PC-3 (cell line): ENCODE measurements at regions not wholly inside any gene's neighbourhood (a gene's known extent, or its start where the extent isn't known, plus 50 kb on each side); places are given as distances from the start of the nearest gene placed in this dataset.

Experiments
- ATAC-seq: fragments of 200-7000 bp; cut with Tn5 transposase; 2 replicates; pipeline ENCODE4 v1.9.1; 2020; ENCODE audit warnings: mild to moderate bottlenecking, moderate library complexity
- BruUV-seq: library from RNA; stranded (reverse); fragments of 400-500 nt; replicated peaks from 2 replicates; lab custom pipeline; 2021; lab: Mats Ljungman, UMichigan
- CTCF ChIA-PET: fragments of 300-600 bp; sonication (Branson Sonifier 250); formaldehyde crosslinking; loops from one replicate; lab custom pipeline; 2022; ENCODE audit warnings: antibody characterized with exemption; lab: Charles Lee
- POLR2A ChIA-PET: fragments of 300-600 bp; sonication (Branson Sonifier 250); formaldehyde crosslinking; loops from one replicate; lab custom pipeline; 2022; ENCODE audit warnings: antibody characterized with exemption; ENCODE audit not compliant: unreplicated experiment; lab: Charles Lee
- DNase-seq: peaks from one replicate; pipeline ENCODE4 v3.0.0-alpha.2; 2015
- H2AFZ ChIP-seq: fragments of 300-600 bp; sonication (generic); 2 replicates; pipeline ENCODE4 v1.6.0; 2016; ENCODE audit warnings: antibody characterized with exemption, low read length
- H3F3A ChIP-seq: fragments of 300-600 bp; sonication (generic); one replicate; pipeline ENCODE4 v1.6.0; 2017; ENCODE audit warnings: antibody characterized with exemption, low read length, control low read depth, mild to moderate bottlenecking; ENCODE audit not compliant: unreplicated experiment
- H3K27ac ChIP-seq: fragments of 300-600 bp; sonication (generic); 2 replicates; pipeline ENCODE4 v1.5.1; 2016; ENCODE audit warnings: mild to moderate bottlenecking, low read length
- H3K27me3 ChIP-seq: fragments of 300-600 bp; sonication (generic); 2 replicates; pipeline ENCODE4 v1.6.1; 2016; ENCODE audit warnings: low read length, mixed read lengths
- H3K36me3 ChIP-seq: fragments of 300-600 bp; sonication (generic); 2 replicates; pipeline ENCODE4 v1.6.1; 2016; ENCODE audit warnings: low read depth, mixed run types, low read length, mixed read lengths
- H3K4me1 ChIP-seq: fragments of 300-600 bp; sonication (generic); 2 replicates; pipeline ENCODE4 v1.5.1; 2016; ENCODE audit warnings: low read length; ENCODE audit not compliant: insufficient read depth
- H3K4me2 ChIP-seq: fragments of 300-600 bp; sonication (generic); 2 replicates; pipeline ENCODE4 v1.6.0; 2016; ENCODE audit warnings: low read length
- H3K4me3 ChIP-seq: fragments of 300-600 bp; sonication (generic); 2 replicates; pipeline ENCODE4 v1.5.1; 2016; ENCODE audit warnings: mild to moderate bottlenecking, low read length, mixed read lengths
- H3K79me2 ChIP-seq: fragments of 300-600 bp; sonication (generic); 2 replicates; pipeline ENCODE4 v1.6.1; 2017; ENCODE audit warnings: low read length, mixed read lengths
- H3K9ac ChIP-seq: fragments of 300-600 bp; sonication (generic); 2 replicates; pipeline ENCODE4 v1.6.0; 2016; ENCODE audit warnings: mild to moderate bottlenecking, low read length
- H3K9me2 ChIP-seq: fragments of 300-600 bp; sonication (generic); replicated peaks from 2 replicates; pipeline ENCODE4 v1.6.1; 2016; ENCODE audit warnings: mixed run types, low read length, mixed read lengths
- H3K9me3 ChIP-seq: fragments of 300-600 bp; sonication (generic); 2 replicates; pipeline ENCODE4 v1.6.1; 2016; ENCODE audit warnings: low read length, mixed read lengths
- H4K20me1 ChIP-seq: fragments of 300-600 bp; sonication (generic); 2 replicates; pipeline ENCODE4 v1.6.1; 2016; ENCODE audit warnings: low read length, mixed read lengths
- CTCF ChIP-seq: fragments of 300-600 bp; sonication (generic); conservative IDR thresholded peaks from 2 replicates; pipeline ENCODE4 v1.5.1; 2017; ENCODE audit warnings: antibody characterized with exemption, low read depth, mild to moderate bottlenecking, low read length
- EZH2 ChIP-seq: fragments of 300-600 bp; sonication (generic); IDR thresholded peaks from one replicate; pipeline ENCODE4 v1.6.1; 2017; ENCODE audit warnings: antibody characterized with exemption, mild to moderate bottlenecking, low read length; ENCODE audit not compliant: unreplicated experiment
- EZH2phosphoT487 ChIP-seq: fragments of 300-600 bp; sonication (generic); IDR thresholded peaks from 2 replicates; pipeline ENCODE4 v1.6.1; 2018; ENCODE audit warnings: mild to moderate bottlenecking, antibody characterized with exemption, low read length, borderline replicate concordance
- intact Hi-C: fragments of 100-400 bp; cut with micrococcal nuclease; formaldehyde crosslinking; loops from 2 replicates; pipeline ENCODE4 v1.9.0; 2023

GRCh38 chr9:7300484-7300883 is 499.1 kb downstream of the DMAC1 start:
- TF ChIP-seq EZH2 = no peak
- TF ChIP-seq EZH2phosphoT487 = no peak
- TF ChIP-seq CTCF = no peak
- intact Hi-C loops = no loop called here
- Histone ChIP-seq H3K4me2 (no peak overlapping the region), H4K20me1 (no peaks in the 10 kb centered on the region), H3K27me3 (no peaks in the 10 kb centered on the region), H3K9ac (no peak overlapping the region), H3K9me2 (no peaks in the 10 kb centered on the region), H3K36me3 (no peaks in the 10 kb centered on the region), H3K27ac (no peak overlapping the region), H3F3A (no peaks in the 10 kb centered on the region), H3K9me3 (no peaks in the 10 kb centered on the region), H2AFZ (no peak overlapping the region), H3K4me3 (no peak overlapping the region), H3K4me1 (no peaks in the 10 kb centered on the region), H3K79me2 (no peaks in the 10 kb centered on the region)
- CTCF ChIA-PET = no interaction called here
- ATAC-seq = no peak
- no peak for DNase-seq
- no TSS peak for BruUV-seq
- POLR2A ChIA-PET = no interaction called here

GRCh38 chr9:7298123-7298522 is 501.5 kb downstream of the DMAC1 start:
- Histone ChIP-seq H3K9ac (no peak overlapping the region), H3K36me3 (no peaks in the 10 kb centered on the region), H3K27me3 (no peaks in the 10 kb centered on the region), H3K4me3 (no peak overlapping the region), H3K4me2 (no peak overlapping the region), H3K79me2 (no peaks in the 10 kb centered on the region), H3F3A (no peaks in the 10 kb centered on the region), H4K20me1 (no peaks in the 10 kb centered on the region), H3K27ac (no peak overlapping the region), H2AFZ (no peak overlapping the region), H3K9me2 (no peaks in the 10 kb centered on the region), H3K9me3 (no peaks in the 10 kb centered on the region), H3K4me1 (no peaks in the 10 kb centered on the region)
- CTCF ChIA-PET = no interaction called here
- no TSS peak for BruUV-seq
- DNase-seq (no peak), ATAC-seq (no peak)
- POLR2A ChIA-PET = no interaction called here
- TF ChIP-seq EZH2phosphoT487 (no peak), EZH2 (no peak), CTCF (no peak)
- intact Hi-C loops = no loop called here

GRCh38 chr9:7297521-7297920 is 502.1 kb downstream of the DMAC1 start:
- DNase-seq (no peak), ATAC-seq (no peak)
- Histone ChIP-seq H3K36me3 (no peaks in the 10 kb centered on the region), H4K20me1 (no peaks in the 10 kb centered on the region), H2AFZ (no peak overlapping the region), H3K79me2 (no peaks in the 10 kb centered on the region), H3K9me2 (no peaks in the 10 kb centered on the region), H3K9me3 (no peaks in the 10 kb centered on the region), H3K4me3 (no peak overlapping the region), H3K4me2 (no peak overlapping the region), H3K4me1 (no peaks in the 10 kb centered on the region), H3K9ac (no peak overlapping the region), H3K27me3 (no peaks in the 10 kb centered on the region), H3F3A (no peaks in the 10 kb centered on the region), H3K27ac (no peak overlapping the region)
- CTCF ChIA-PET = no interaction called here
- BruUV-seq = no TSS peak
- no peak for TF ChIP-seq CTCF
- TF ChIP-seq EZH2 = no peak
- no peak for TF ChIP-seq EZH2phosphoT487
- POLR2A ChIA-PET = no interaction called here
- intact Hi-C loops = no loop called here
